ENCODE measurements at regions not wholly inside any gene's neighbourhood (a gene's known extent, or its start where the extent isn't known, plus 50 kb on each side); places are given as distances from the start of the nearest gene placed in this dataset.

DNA sequence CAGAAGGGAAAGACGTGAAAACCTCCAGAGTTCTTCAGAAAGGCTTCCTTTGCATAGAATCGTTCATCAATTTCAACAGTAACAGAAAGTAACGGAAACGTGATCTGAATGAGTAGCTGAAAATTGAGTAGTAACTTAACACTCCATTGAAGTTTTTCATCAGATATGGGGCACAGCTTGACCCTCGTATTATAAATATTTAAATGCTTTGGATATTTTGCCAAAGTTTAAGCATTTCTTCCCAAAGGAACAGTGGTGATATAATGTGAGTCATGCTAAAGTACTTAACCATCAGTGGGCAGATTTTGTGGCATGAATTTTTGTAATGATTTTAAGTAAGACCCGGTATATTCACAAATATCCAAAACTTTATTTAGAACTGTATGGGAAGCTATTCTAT lies 67.4 kb upstream of the ADAMTS19 start:
- H3K4me3 Mint-ChIP-seq: no peak overlapping the region
- ATAC-seq (ENCODE audit: low read depth in 2 of 2) (no peak), DNase-seq (no peak)
- peaks cover 1 to 16% (median 6%) of the 10 kb centered on the region in 7 donors for H3K9me3 Mint-ChIP-seq
- H3K4me1 Mint-ChIP-seq: no peaks in the 10 kb centered on the region
- no peak overlapping the region for H3K27ac Mint-ChIP-seq
- H3K27me3 Mint-ChIP-seq: no peaks in the 10 kb centered on the region
- H3K36me3 Mint-ChIP-seq: no peaks in the 10 kb centered on the region

DNA sequence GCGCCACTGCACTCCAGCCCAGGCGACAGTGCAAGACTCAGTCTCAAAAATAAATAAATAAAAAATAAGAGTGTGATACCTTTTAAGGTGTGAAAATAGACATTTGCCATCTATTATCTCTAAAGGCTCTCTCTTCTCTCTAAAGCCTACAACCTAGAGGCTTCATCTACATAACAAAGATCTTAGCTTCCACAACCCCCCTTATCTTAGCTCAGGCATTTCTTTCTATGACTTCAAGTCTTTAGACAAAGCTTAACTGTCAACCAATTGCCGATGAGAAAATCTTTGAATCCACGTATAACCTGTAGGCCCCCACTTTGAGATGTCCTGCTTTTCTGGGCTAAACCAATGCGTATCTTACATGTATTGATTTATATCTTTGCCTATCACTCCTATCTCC lies 64.9 kb upstream of the ADAMTS19 start:
- ATAC-seq (ENCODE audit: low read depth in 2 of 2) (no peak), DNase-seq (no peak)
- no peaks in the 10 kb centered on the region for H3K27me3 Mint-ChIP-seq
- H3K9me3 Mint-ChIP-seq: peaks cover 1 to 22% (median 6%) of the 10 kb centered on the region in 7 donors
- no peaks in the 10 kb centered on the region for H3K36me3 Mint-ChIP-seq
- H3K4me3 Mint-ChIP-seq: no peak overlapping the region
- no peak overlapping the region for H3K27ac Mint-ChIP-seq
- no peaks in the 10 kb centered on the region for H3K4me1 Mint-ChIP-seq

DNA sequence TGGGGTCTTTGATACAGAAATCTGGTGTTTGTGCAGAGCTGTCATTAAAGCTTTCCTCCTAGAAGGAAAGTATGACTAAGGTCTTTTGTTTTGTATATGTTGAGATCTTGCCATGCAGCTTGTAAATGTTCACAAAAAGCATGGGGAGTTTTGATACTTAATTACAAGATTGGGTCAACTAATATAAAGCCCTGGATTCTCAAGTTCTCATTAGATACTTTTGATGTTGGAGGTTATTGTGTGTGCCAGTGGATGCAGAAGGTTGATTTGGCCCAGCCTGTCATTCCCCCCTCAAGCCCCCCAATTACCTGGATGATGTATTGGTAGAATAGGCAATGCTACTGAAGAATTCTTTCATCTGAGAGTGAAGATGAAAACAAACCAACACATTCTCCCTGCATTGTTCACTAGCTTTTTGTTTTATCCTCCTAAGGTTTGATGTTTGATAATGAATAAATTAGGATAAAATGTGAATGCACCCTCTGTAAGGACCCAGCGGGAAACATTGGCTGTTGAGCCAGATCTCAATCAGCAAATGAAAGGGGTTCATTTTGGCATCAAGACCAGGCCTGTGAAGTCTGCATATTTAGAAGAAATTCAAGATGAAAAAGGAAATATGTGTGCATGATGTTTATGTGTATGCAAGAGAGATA lies 61.9 kb upstream of the ADAMTS19 start:
- ATAC-seq (ENCODE audit: low read depth in 2 of 2): no peak
- Mint-ChIP-seq H3K4me3 (no peak overlapping the region), H3K4me1 (no peaks in the 10 kb centered on the region), H3K27me3 (no peaks in the 10 kb centered on the region), H3K27ac (no peak overlapping the region), H3K36me3 (no peaks in the 10 kb centered on the region), H3K9me3 (peaks cover 1 to 22% (median 6%) of the 10 kb centered on the region in 7 donors)
- no peak for DNase-seq

DNA sequence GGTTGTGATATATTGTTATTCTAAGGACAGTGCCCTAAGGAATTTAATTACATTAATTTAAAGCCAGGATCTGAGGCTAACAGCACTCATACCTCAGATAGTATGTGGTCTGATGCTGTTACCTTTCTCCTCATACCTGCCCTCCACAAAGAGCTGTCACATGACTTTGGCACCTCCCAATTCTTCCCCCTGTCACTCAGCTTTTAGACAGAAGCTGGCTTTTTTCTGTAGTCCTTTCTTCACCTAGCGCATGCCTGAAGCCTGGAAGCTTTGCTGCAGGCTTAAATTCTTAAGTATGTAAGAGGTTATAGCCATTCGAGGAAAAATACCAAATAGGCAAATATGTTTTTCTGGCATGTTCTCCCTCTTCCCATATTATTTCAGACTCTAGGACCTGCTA lies 61.0 kb upstream of the ADAMTS19 start:
- Mint-ChIP-seq H3K9me3 (peaks cover 1 to 22% (median 6%) of the 10 kb centered on the region in 7 donors), H3K36me3 (no peaks in the 10 kb centered on the region), H3K27me3 (no peaks in the 10 kb centered on the region), H3K4me3 (no peak overlapping the region), H3K4me1 (no peaks in the 10 kb centered on the region), H3K27ac (no peak overlapping the region)
- no peak for DNase-seq
- ATAC-seq (ENCODE audit: low read depth in 2 of 2): no peak

DNA sequence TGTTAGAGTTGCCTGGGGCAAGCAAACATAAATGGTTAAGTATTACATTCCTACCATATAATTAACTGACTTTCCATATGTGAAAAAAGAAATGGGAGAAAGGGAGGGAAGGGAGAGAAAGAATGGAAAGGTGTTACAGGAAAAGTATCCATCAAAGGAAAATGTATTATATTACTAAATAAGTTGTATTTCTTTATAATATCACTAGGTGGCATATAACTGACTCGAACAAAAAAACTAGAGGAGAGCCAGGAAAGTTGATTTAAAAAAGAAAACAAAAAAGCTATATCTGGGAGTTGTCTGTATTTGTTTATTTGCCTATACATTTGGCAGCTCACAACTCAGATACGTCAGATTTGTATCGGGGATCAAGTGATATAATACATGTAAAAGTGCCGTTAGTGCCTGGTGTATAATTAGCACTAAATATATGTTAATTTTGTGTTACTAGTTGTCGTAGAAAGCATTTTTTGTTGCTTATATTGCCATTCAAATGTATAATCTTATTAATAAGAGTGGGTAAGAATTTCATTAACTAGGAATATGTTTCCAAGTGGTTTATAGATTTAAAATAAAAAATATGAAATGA lies 59.6 kb upstream of the ADAMTS19 start:
- no peak overlapping the region for H3K27ac Mint-ChIP-seq
- ATAC-seq (ENCODE audit: low read depth in 2 of 2): no peak
- no peak for DNase-seq
- peaks cover 1 to 22% (median 4%) of the 10 kb centered on the region in 7 donors for H3K9me3 Mint-ChIP-seq
- no peaks in the 10 kb centered on the region for H3K27me3 Mint-ChIP-seq
- H3K4me3 Mint-ChIP-seq: no peak overlapping the region
- H3K4me1 Mint-ChIP-seq: no peaks in the 10 kb centered on the region
- no peaks in the 10 kb centered on the region for H3K36me3 Mint-ChIP-seq

DNA sequence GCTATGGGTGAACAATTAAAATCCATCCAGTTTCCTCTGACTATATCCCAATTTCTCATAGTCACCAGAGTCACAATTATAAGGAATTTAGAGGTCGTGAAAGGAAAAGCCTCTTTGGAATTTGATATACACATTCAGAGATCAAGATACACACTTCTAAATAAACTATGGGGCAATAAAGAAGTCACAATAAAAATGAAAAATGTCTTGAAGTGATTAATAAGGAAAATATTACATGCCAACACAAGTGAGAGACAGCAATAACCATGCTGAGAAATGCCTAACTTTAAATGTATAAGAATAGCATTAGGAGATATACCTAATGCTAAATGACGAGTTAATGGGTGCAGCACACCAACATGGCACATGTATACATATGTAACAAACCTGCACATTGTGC lies 54.9 kb upstream of the ADAMTS19 start:
- H3K4me3 Mint-ChIP-seq: no peak overlapping the region
- no peak overlapping the region for H3K27ac Mint-ChIP-seq
- H3K4me1 Mint-ChIP-seq: no peaks in the 10 kb centered on the region
- no peak for ATAC-seq (ENCODE audit: low read depth in 2 of 2)
- H3K36me3 Mint-ChIP-seq: no peaks in the 10 kb centered on the region
- peaks cover 0 to 2% (median 0%) of the 10 kb centered on the region in 7 donors for H3K9me3 Mint-ChIP-seq
- no peaks in the 10 kb centered on the region for H3K27me3 Mint-ChIP-seq
- no peak for DNase-seq

DNA sequence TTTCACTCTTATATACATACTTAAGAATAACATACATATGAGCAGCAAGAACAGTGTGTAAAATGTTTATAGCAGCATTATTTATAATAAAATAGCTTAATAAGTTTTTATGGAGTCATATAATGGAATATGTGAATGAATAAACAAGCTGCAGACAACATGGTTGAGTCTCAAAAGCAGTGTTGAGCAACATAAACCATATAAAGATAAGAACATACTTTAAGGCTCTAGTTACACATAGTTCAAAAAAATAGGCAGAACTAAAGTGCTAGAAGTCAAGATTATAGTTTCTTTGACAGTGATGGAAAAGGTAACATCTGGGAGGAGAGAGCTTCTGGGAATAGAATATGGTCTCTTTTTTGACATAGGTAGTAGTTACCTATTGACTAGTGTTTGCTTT lies 53.7 kb upstream of the ADAMTS19 start:
- DNase-seq (no peak), ATAC-seq (ENCODE audit: low read depth in 2 of 2) (no peak)
- Mint-ChIP-seq H3K27ac (no peak overlapping the region), H3K4me3 (no peak overlapping the region), H3K9me3 (peaks cover 0 to 2% (median 0%) of the 10 kb centered on the region in 7 donors), H3K36me3 (no peaks in the 10 kb centered on the region), H3K27me3 (no peaks in the 10 kb centered on the region), H3K4me1 (no peaks in the 10 kb centered on the region)
